ENCODE measurements at regions not wholly inside any gene's neighbourhood (a gene's known extent, or its start where the extent isn't known, plus 50 kb on each side); places are given as distances from the start of the nearest gene placed in this dataset.

DNA sequence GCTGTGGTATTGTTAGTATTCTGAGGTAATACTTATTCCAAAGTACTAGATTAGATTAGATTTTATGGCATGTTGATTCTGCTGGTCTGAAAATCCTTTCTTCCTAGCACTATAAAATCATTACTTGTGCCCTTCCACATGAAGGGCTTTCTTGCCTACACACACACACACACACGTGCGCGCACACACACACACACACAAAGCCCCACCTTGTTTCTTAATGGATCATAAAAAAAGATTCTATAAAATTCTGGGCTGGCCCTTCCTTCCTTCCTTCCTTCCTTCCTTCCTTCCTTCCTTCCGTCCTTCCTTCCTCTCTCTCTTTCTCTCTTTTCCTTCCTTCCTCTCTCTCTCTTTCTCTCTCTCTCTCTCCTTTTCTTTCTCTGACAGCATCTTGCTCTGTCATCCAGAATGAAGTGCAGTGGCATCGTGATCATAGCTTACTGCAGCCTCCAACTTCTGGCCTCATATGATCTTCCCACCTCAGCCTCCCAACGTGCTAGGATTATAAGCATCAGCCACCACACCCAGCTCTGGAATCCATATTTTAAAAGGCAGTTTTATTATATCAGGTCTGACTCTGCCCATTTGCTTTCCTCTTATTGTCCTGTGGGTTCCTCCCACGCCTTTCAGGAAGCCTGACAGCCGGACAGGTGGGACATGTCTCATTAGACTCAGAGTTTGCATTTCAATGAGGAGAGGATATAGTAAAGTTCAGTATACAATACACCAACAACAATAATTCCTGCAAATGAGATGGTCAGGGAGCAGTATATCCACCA lies 321.1 kb downstream of the PIK3C3 start:
- TF ChIP-seq, protein P1, sequence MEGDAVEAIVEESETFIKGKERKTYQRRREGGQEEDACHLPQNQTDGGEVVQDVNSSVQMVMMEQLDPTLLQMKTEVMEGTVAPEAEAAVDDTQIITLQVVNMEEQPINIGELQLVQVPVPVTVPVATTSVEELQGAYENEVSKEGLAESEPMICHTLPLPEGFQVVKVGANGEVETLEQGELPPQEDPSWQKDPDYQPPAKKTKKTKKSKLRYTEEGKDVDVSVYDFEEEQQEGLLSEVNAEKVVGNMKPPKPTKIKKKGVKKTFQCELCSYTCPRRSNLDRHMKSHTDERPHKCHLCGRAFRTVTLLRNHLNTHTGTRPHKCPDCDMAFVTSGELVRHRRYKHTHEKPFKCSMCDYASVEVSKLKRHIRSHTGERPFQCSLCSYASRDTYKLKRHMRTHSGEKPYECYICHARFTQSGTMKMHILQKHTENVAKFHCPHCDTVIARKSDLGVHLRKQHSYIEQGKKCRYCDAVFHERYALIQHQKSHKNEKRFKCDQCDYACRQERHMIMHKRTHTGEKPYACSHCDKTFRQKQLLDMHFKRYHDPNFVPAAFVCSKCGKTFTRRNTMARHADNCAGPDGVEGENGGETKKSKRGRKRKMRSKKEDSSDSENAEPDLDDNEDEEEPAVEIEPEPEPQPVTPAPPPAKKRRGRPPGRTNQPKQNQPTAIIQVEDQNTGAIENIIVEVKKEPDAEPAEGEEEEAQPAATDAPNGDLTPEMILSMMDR (conservative IDR thresholded peaks at IDR 0.05; ENCODE audit: low read depth, low read length), result no peak
- TF ChIP-seq EZH2phosphoT487 (IDR thresholded peaks at IDR 0.05; ENCODE audit: borderline replicate concordance, low read length), result no peak
